Thyroid gland (tissue), 4 donors: ENCODE measurements at regions not wholly inside any gene's neighbourhood (a gene's known extent, or its start where the extent isn't known, plus 50 kb on each side); places are given as distances from the start of the nearest gene placed in this dataset.
"Not testable (repeated sequence)": the region's sequence is repeated elsewhere in the genome, so short reads cannot be mapped to it uniquely, and the experiment has no call there.

ENCODE experiments used
- DNase-seq, 2 donors: peaks; one replicate each; pipeline ENCODE4 v3.0.0-alpha.2; 2019
- H3K27ac ChIP-seq, 3 donors: fragments of 200-600 bp; sonication (generic); 1 replicate in 2 of 3; 2 replicates in 1 of 3; pipeline ENCODE4 v1.5.1; 2016 to 2019; ENCODE audit warnings: mild to moderate bottlenecking in 1 of 3, moderate library complexity in 1 of 3
- H3K27me3 ChIP-seq: fragments of 200-600 bp; sonication (generic); one replicate; pipeline ENCODE4 v1.5.1; 2019
- H3K36me3 ChIP-seq, 2 donors: fragments of 200-600 bp; sonication (generic); one replicate each; pipeline ENCODE4 v1.5.1; 2016 to 2019
- H3K4me1 ChIP-seq, 2 donors: fragments of 200-600 bp; sonication (generic); one replicate each; pipeline ENCODE4 v1.5.1; 2017 to 2019
- H3K4me3 ChIP-seq, 3 donors: fragments of 200-600 bp; sonication (generic); replicated peaks in 1 of 3; 1 replicate in 2 of 3; 2 replicates in 1 of 3; pipeline ENCODE4 v1.5.1; 2016; ENCODE audit warnings: mild to moderate bottlenecking in 1 of 3
- H3K9me3 ChIP-seq: fragments of 200-600 bp; sonication (generic); one replicate; pipeline ENCODE4 v1.5.1; 2017
- POLR2A ChIP-seq, 2 donors: fragments of 450-650 bp; IDR thresholded peaks; one replicate each; pipeline ENCODE4 v1.6.1; 2017; ENCODE audit warnings: antibody characterized with exemption in 2 of 2, mild to moderate bottlenecking in 2 of 2, moderate library complexity in 1 of 2
- WGBS, 2 donors: methylation state at CpG; one replicate each; pipeline ENCODE4 v1.1.5; 2017; 5-methylcytosine and 5-hydroxymethylcytosine counted together
- intact Hi-C: fragments of 100-400 bp; cut with DNase I; formaldehyde crosslinking; loops from one replicate; pipeline ENCODE4 v1.15.1; 2023
- TF ChIP-seq, protein P1 (sequence below), 6 experiments: fragments of 200-600 bp in 3 of 6; fragments of 450-650 bp in 3 of 6; sonication (generic) in 3 of 6; IDR thresholded peaks; one replicate each; pipeline ENCODE4 v1.5.1; 2016 to 2019; ENCODE audit warnings: antibody characterized with exemption in 6 of 6, mild to moderate bottlenecking in 2 of 6, inconsistent platforms in 1 of 6, moderate library complexity in 1 of 6

DNA sequence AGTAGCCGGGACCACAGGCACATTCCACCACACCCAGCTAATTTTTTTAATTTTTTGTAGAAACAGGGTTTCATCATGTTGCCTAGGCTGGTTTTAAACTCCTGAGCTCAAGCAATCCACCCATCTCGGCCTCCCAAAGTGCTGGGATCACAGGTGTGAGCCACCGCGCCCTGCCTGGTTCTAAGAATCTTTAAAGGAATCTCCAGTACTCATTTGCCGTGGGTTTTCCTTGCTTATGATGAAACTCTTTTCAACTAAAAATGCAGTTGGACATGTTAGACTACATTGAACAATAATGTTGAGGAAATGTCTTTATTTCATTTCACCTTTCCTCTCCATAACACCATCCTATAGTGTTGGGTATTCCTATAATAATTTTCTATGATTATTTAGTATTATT, 121.6 kb downstream of the ZNF281 start:
- 91 to 96% methylated on average over 5 of the region's 5 CpGs for WGBS, 2 donors
- Histone ChIP-seq H3K36me3 (no peaks in the 10 kb centered on the region), H3K27me3 (no peaks in the 10 kb centered on the region), H3K27ac (no peak overlapping the region), H3K4me1 (no peaks in the 10 kb centered on the region), H3K4me3 (no peak overlapping the region), H3K9me3 (no peaks in the 10 kb centered on the region)
- no peak for TF ChIP-seq POLR2A (IDR thresholded peaks at IDR 0.05)
- TF ChIP-seq, protein P1, sequence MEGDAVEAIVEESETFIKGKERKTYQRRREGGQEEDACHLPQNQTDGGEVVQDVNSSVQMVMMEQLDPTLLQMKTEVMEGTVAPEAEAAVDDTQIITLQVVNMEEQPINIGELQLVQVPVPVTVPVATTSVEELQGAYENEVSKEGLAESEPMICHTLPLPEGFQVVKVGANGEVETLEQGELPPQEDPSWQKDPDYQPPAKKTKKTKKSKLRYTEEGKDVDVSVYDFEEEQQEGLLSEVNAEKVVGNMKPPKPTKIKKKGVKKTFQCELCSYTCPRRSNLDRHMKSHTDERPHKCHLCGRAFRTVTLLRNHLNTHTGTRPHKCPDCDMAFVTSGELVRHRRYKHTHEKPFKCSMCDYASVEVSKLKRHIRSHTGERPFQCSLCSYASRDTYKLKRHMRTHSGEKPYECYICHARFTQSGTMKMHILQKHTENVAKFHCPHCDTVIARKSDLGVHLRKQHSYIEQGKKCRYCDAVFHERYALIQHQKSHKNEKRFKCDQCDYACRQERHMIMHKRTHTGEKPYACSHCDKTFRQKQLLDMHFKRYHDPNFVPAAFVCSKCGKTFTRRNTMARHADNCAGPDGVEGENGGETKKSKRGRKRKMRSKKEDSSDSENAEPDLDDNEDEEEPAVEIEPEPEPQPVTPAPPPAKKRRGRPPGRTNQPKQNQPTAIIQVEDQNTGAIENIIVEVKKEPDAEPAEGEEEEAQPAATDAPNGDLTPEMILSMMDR (IDR thresholded peaks at IDR 0.05) = no peak
- no peak for DNase-seq
- intact Hi-C loops = loop anchor here (10.0 kb wide), 1 partner anchor 197 kb away; no protein-coding TSS in a partner anchor

DNA sequence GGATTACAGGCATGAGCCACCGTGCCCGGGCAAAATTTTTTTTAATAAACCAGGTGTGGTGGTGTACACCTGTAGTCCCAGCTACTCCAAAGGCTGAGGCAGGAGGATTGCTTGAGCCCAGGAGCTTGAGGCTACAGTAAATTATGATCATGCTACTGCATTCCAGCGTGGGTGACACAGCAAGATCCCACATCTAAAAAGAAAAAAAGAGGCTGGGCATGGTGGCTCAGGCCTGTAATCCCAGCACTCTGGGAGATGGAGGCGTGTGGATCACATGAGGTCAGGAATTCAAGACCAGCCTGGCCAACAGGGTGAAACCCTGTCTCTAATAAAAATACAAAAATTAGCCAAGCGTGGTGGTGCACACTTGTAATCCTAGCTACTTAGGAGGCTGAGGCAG, 125.6 kb downstream of the ZNF281 start:
- not testable (repeated sequence) for H3K4me3 ChIP-seq, H3K4me1 ChIP-seq, H3K36me3 ChIP-seq, H3K27ac ChIP-seq, H3K9me3 ChIP-seq, H3K27me3 ChIP-seq, DNase-seq
- intact Hi-C loops = loop anchor here (10.0 kb wide), 1 partner anchor 201 kb away; no protein-coding TSS in a partner anchor
- WGBS, 2 donors = 92 to 94% methylated on average over 5 of the region's 5 CpGs

DNA sequence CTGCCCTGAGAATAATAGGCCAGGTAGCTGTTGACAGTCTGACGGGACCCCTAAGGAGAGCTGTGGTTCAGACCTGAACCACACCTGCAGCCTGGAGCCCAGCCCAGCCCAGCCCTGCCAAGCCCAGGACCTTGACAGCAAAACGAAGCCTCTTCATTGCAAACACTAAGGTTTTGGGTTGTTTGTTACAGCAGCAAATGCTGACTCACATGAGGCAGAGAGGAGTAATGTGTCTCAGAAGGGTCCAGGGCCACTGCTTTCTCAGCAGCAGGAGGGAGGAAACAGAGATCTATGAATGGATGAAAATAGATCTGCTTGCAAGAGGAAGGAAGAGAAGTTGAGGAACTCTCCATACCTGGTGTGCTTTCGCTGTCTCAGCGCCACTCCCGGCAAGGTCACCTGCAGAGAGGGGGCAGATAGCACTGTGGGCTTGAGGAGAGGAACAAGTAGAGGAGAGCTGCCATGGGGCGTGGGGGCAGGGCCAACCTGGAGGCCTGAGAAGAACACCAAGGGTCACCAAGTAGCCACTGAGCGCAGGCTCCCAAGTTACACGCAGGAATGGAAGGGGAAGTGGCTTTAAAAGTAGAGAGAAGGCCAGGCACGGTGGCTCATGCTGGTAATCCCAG, 127.2 kb downstream of the ZNF281 start:
- intact Hi-C loops = loop anchor here (10.0 kb wide), 1 partner anchor 202 kb away; no protein-coding TSS in a partner anchor
- no peak for DNase-seq
- no peak for TF ChIP-seq POLR2A (IDR thresholded peaks at IDR 0.05)
- TF ChIP-seq, protein P1 (IDR thresholded peaks at IDR 0.05) = no peak

DNA sequence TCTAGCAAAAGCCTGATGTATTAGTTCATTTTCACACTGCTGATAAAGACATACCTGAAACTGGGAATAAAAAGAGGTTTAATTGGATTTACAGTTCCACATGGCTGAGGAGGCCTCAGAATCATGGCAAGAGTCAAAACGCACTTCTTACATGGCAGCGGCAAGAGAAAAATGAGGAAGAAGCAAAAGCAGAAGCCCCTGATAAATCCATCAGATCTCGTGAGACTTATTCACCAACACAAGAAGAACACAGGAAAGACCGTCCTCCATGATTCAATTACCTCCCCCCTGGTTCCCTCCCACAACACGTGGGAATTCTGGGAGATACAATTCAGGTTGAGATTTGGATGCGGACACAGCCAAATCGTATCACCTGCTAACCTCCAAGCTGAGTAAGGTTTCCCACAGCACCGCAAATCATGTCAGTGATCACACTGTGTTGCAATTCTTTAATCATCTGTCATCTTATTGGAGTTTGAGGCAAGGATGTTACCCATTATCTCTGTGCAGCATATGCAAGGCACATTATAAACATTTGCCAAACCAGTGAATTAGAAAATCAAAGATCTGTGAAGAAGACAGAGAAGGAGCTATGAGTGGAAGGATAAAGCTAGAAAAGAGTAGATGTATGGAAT, 128.5 kb downstream of the ZNF281 start:
- no peaks in the 10 kb centered on the region for H3K27me3 ChIP-seq
- H3K36me3 ChIP-seq = no peaks in the 10 kb centered on the region
- no peak overlapping the region for H3K4me3 ChIP-seq
- TF ChIP-seq POLR2A (IDR thresholded peaks at IDR 0.05) = no peak
- TF ChIP-seq, protein P1 (IDR thresholded peaks at IDR 0.05) = no peak
- no peaks in the 10 kb centered on the region for H3K4me1 ChIP-seq
- no peaks in the 10 kb centered on the region for H3K9me3 ChIP-seq
- whole genome bisulfite sequencing, 2 donors = 90 to 91% methylated on average over 8 of the region's 8 CpGs
- intact Hi-C loops = loop anchor here (10.0 kb wide), 1 partner anchor 203 kb away; no protein-coding TSS in a partner anchor
- H3K27ac ChIP-seq = no peak overlapping the region
- DNase-seq = no peak

More for the DNA sequence above, 127.2 kb downstream of the ZNF281 start:
- H3K9me3 ChIP-seq = no peaks in the 10 kb centered on the region
- no peak overlapping the region for H3K27ac ChIP-seq
- no peaks in the 10 kb centered on the region for H3K4me1 ChIP-seq
- H3K4me3 ChIP-seq = no peak overlapping the region
- no peaks in the 10 kb centered on the region for H3K27me3 ChIP-seq
- no peaks in the 10 kb centered on the region for H3K36me3 ChIP-seq
- WGBS, 2 donors = 82 to 85% methylated on average over 9 of the region's 9 CpGs

DNA sequence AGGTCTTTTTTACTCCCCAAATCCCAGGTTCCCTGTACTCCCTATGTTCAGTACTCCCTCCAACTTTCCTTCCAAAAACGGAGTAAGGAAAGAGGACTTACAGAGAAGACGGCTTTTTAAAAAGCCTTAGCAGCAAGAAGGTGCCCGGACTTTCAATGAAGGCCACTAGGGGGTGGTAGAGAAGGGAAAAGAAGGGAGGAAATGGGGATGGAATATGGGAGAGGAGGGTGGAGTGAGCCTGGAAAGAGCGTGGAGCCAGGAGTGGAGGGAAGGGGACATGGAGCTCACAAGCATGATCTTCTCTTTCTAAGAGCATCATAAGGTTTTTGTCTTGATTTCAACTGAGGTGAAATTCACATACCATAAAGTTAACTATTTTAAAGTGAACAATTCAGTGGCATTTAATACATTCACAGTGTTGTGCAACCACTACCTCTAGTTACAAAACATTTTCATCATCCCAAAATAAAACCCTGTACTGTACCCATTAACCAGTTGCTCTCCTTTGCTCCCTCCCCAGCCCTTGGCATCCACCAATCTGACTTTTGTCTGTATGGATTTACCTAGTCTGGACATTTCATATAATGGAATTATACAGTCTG, 129.9 kb downstream of the ZNF281 start:
- Histone ChIP-seq H3K27ac (no peak overlapping the region), H3K36me3 (no peaks in the 10 kb centered on the region), H3K9me3 (no peaks in the 10 kb centered on the region), H3K4me3 (no peak overlapping the region), H3K27me3 (no peaks in the 10 kb centered on the region), H3K4me1 (no peaks in the 10 kb centered on the region)
- intact Hi-C loops = loop anchor here (10.0 kb wide), 1 partner anchor 205 kb away; no protein-coding TSS in a partner anchor
- TF ChIP-seq, protein P1 (IDR thresholded peaks at IDR 0.05) = peak; percentile 18 to 55 (median 36)
- TF ChIP-seq POLR2A (IDR thresholded peaks at IDR 0.05) = no peak
- DNase-seq = peak; percentile 14 to 36
- WGBS, 2 donors = 32% methylated on average over 4 of the region's 4 CpGs
